GM18526 (cell line): ENCODE measurements at regions not wholly inside any gene's neighbourhood (a gene's known extent, or its start where the extent isn't known, plus 50 kb on each side); places are given as distances from the start of the nearest gene placed in this dataset.
A peak's percentile ranks its signal among the peaks of the same experiment; 100 is the strongest.

Source experiments
- POLR2A ChIP-seq: IDR thresholded peaks from 3 replicates; pipeline ENCODE4 v1.6.1; 2011; ENCODE audit not compliant: insufficient read length; ENCODE audit errors: extremely low read depth

DNA sequence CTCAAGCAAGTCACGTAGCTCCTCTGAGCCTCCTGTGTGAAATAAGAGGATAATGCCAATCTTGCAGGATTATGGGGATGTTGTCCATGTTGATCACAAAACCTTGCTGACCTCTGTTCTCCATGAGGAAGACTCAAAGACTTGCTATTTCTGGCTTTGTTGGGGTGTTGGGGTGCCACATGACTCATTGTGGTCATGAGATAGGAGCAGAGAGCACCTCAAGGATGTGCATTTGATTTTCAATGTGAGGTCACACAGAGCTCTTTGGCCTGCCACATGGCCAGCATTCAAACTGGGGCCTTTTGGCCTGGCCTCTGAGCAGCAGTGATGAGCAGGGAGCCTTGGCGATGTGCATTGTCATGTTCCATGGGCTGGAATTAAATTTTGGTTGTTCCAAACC lies 380.3 kb downstream of the GADD45G start:
- no peak for TF ChIP-seq POLR2A

DNA sequence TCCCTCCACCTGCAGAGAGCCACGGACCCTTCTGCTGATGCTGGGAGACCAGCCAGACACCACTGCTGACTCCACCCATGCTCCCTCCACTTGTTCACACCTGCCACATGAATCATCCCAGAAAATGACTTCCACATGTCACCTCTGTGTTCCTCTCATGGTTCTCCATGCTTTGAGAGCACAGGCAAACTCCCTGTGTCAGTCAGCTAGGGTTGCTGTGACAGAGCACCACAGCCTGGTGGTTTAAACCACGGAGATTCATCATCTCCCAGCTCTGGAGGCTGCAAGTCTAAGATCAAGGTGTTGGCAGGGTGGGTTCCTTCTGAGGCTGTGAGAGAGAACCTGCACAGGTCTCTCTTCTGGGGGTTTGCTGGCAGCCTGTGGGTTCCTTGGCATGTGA lies 381.4 kb downstream of the GADD45G start:
- no peak for TF ChIP-seq POLR2A

DNA sequence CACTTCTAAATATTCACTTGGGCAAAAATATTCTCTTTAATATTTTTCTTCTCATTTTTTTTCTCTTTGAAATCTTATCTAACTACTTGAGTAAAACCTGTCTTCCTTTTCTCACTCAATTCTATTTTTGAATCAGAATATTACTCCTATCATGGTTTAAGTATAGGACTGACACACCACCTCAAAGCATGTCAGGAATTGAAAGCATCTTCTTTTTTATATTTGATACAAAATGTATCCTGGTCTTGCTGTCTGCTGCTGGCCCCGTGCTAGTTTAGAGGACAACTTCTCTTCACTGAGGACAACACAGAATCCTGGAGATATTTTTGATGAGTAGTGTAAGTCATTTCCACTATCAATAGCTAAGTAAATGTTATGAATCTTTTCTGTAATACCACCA lies 383.6 kb downstream of the GADD45G start:
- no peak for TF ChIP-seq POLR2A

DNA sequence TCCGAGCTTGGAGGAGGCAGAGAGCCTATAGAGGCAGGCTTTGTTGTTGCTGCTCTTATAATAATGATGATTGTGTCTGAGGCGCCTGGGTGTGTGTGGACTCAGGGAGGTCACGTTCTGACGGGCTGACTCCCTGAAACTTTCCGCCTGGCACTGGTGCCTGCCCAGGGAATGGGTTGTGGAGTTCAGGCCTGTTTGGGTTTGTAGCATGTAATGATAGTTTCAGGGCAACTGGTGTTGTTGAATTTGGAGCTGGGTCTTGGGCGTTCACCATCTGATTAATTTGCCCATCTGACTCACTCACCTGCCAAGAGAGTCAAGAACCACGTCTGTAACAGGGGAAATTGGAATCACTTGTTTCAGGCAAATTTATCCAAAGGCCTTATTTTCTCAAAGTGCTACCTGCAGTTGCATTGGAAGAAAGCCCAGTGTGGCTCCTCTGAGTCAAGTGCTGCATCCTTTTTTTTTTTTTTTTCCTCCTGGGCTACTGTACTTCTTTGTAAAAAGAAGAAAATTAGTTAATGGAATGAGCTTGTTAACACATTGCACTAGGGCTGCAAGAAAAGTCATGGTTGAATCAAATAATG lies 386.5 kb downstream of the GADD45G start:
- no peak for TF ChIP-seq POLR2A

DNA sequence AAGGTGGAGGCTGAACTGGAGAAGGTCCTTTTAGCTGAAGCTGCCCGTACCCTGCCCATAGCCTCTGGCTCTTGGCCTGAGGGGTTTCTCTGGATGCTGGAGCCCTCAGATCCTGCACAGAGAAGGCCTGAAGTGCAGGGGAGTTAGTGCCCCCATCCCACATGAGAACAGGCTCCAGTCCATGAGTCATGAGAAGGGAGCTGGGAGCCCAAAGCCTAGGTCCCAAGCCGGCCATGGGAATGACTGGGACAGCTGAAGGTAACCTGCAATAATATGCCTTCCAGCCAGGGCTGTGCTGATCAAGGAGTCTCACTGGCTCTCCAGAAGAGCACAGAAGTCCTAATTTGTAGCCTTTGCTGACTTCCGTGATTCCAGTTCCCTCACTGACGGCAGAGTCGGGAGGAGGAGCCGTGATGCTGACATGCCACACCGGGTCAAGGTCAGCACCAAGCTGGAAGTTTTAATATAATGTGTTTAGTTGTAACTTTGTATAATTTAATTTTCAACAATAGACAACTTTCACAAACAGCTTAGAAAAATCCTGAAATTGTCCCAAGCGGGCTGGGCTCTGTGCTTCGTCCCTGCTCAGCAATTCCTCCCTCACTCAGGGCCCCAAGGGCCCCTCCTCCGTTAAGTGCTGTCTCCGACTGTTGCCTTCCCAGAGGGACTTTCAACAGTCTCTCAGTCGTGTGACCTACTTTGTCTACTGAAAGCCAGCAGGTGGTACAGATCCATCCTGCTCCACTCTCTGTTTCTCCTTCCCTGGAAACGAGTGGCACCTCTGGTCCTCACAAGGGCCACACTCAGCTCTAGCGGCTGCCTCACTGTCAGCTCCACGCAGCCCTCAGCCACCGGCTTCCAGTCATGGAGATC lies 387.8 kb downstream of the GADD45G start:
- no peak for TF ChIP-seq POLR2A

DNA sequence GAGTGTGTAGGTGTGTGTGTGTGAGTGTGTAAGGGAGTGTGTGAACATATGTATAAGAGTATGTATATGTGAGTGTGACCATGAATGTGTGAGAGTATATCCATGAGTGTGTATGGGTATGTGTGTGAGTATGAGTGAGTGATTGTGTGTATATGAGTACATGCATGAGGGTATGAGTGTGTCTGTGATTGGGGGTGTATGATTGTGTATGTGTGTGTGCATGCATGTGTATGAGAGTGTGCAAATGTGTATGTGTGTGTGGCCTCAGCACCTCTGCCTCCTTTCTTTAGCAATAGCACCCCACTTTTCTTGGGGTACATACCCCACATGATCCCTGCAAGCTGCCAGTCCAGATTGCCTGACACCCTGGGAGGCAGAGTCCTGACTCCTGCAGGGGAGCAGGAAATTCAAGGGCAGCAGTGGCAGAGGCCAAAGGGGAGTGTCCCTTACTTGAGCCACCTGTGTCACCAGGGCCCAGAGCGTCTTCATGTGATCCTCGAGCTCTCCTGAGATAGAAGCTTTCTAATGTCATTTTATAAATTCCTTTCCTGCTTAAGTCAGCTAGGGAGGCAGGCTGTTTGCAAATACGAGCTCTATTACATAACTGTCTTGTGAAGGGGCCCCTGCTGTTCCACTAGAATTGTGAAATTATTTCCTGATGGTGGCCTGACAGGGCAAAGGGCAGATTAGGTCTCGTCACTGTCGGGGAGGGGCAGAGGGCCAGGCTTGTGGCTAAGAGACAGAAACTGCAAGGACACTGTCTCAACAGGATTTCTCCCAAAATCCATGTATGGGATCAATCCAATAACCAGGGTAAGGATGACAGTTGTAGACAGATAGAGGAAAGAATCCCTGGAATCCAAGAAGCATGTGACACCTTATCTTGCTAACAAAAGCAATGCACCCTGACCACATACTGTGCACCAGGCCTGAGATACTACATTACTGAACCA lies 389.1 kb downstream of the GADD45G start:
- no peak for TF ChIP-seq POLR2A

DNA sequence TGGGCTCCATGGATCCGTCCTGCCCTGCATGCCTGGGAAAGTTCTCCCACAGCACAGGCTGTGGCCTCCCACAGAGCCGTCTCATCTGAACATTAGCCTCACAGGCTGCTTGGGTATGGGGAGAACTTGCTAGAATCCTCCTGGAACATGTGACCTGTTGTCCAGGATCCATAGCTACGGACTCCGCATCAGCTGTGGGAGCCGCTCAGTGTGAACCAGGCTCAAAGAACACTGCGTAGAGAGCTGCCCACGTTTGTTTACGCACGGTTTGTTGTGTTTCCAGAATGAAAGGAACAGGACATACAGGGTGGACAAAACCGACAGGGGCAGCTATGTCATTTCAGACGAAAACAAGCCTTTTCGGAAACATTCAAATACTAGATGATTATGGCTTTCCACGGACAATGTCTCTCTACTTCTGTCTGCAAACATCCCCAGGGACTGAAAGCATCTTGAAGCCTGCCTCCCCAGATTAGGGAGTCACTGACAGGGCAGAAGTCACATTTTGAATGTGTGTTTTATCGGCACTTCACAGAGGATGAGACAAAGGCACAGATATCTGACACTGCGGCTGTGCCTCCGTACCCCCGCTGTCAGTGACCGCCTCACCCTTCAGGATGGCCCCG lies 390.3 kb downstream of the GADD45G start:
- TF ChIP-seq POLR2A, result no peak

DNA sequence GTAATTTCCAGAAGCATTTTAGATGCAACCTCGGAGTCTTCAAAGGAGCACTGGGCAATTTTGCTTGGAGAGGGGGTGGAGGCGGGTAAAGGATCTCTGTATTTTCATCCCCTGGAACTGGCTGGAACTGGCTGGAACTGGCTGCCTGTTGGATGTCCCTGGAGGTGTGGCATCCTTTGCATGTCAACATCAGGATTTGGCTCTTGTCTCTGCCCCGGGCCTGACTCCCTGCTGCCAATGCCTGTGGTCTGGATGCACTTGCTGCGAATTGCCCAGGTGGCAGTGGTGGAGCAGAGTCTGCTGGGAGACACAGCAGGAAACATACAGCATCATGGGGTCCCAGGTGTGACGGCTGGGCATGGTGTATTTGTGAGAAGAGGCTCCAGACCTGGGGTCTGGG lies 391.3 kb downstream of the GADD45G start:
- no peak for TF ChIP-seq POLR2A

DNA sequence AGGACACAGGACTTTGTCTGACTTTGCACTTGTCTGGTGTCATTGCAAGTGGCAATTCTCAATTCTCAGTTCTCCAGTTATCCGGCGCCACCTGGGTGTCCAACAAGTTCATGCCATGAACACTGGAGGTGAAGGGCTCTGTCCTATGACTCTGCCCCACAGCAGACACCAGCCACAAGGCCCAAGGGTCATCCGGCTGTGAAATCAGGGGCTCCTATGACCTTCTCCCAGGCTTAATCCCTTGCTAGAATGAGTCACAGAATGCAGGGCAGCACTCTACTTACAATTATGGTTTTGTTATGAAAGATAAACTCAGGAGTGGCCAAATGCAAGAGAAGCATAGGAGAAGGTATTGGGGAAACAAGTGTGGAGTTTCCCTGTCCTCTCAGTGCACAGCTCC lies 392.0 kb downstream of the GADD45G start:
- no peak for TF ChIP-seq POLR2A

DNA sequence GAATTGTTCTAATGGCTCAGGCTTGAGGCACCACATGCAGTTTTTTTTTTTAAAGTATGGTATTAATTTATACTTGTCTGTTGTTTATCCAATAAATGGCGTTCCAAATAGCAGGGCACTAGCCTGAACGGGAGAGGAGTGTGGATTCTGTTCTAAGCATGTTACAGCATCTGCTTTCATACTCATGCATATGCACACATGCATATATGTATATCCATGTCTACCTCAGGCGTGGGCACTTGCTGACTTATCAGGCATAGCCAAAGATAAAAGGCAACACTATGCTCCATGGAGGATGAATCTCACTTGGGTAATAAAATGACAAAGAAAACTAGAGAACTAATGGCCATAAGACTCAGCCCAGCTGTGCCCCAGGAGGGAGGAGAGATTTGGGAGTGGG lies 393.8 kb downstream of the GADD45G start:
- TF ChIP-seq POLR2A, result no peak

DNA sequence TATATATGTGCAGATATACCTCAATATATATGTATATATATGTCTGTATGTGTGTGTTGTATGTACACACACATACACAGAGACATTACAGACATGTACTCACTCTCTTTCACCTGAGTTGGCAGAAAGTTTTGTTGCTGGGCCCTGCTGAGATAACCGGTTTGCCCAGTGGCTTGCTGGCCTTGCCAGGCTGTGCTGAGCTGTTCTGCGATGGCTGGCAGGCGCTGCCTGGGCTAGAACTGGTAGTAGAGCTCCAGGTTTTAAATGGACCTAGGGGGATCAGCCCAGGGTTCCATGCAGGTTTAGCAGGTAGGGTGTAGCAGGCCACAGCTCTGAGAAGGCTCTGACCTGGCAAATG lies 394.3 kb downstream of the GADD45G start:
- TF ChIP-seq POLR2A, result no peak

DNA sequence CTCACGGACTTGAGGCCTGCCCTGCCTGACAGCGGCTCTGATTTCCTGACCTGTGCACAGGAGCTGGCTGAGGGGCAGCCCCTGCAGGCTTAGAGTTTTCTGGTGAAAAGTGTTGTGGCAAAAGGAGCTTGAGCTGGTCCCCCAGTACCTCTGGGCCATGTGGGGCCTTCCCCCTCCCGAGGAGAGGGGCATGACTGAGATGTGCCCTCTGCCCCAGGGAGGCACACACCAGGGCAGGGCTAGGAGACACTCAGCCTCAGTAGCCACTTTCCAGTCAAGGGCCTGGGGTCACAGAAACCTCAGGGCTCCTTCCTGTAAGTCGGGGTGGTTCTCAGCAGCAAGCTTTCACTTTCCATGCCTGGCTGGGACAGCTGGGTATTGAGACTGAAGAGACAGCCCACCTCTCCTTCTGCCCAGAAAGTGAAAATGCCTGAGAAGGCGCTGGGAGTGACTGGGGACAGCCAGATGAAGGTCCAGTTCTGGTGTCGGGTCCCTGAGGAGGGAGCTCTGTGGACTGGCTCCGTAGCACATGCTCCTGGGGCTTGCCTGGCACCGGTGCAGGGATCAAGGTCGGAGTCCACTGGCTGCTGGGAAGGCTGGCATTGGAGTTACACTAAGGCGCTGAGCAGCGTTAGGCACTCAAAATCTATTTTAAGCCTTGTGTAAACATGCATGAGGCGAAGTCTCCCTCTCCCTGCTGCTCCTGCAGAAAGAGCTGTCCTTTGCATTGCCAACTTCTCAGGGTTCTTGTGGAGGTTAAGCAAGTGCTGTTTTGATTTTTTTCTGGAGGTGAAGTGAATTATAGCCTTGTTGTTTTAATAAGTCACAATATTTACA lies 394.9 kb downstream of the GADD45G start:
- peak; percentile 30 for TF ChIP-seq POLR2A

DNA sequence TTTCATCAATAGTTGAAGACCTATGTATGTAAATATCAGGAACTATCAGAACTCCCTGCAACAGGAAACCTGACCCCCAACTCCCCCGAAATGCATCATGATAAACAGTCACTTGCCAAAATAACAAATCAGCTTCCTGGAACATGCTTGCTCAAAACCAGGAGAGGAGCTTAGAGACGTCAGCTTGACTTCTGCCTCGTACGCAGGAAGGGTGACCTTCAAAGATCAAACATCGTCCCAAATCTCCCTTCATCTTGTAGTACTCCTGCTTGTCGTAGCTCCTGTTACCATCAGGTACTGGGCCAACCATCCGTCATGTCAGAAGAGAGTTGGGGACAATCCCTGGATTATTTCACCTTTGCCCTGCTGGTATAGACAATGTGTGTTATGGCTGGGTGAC lies 396.1 kb downstream of the GADD45G start:
- TF ChIP-seq POLR2A, result no peak

DNA sequence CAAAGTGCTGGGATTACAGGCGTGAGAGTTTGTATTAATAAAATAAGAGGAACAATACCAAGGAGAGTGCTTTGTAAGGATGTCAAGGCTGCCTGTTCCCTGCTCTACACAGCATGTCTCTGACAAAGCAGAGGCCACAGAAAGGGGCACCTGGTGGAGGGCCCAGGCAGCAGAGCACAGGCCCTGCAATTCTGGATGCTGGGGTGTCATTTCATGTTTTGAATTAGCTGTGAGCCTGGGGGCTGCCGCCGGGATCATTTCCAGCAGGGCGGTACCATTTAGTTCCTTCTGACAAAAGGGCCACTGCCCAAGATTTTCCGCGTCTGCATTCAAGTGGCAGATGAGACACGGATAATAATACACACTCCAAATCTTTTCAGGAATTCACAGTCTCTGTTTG lies 396.9 kb downstream of the GADD45G start:
- no peak for TF ChIP-seq POLR2A
